T-helper 1 cell treated with Interleukin-12 subunit alpha and Interleukin-12 subunit beta and Interleukin-4 antibody, amounts not matched to agents 30 μg/mL and 1 μg/mL, for 36 hours (primary cell): ENCODE measurements at regions not wholly inside any gene's neighbourhood (a gene's known extent, or its start where the extent isn't known, plus 50 kb on each side); places are given as distances from the start of the nearest gene placed in this dataset.
A peak's percentile ranks its signal among the peaks of the same experiment; 100 is the strongest.

Source experiments
- H3K27ac Mint-ChIP-seq: one replicate; pipeline ENCODE4 v1.8.0; 2021; ENCODE audit warnings: mild to moderate bottlenecking, mixed read lengths
- H3K27me3 Mint-ChIP-seq: one replicate; pipeline ENCODE4 v1.8.0; 2021; ENCODE audit warnings: low read depth, mixed read lengths
- H3K36me3 Mint-ChIP-seq: one replicate; pipeline ENCODE4 v1.8.0; 2021; ENCODE audit warnings: low read depth, mixed read lengths
- H3K4me1 Mint-ChIP-seq: one replicate; pipeline ENCODE4 v1.8.0; 2021; ENCODE audit warnings: low read depth, mixed read lengths
- H3K4me3 Mint-ChIP-seq: one replicate; pipeline ENCODE4 v1.8.0; 2021; ENCODE audit warnings: mild to moderate bottlenecking, moderate library complexity, mixed read lengths
- H3K9me3 Mint-ChIP-seq: one replicate; pipeline ENCODE4 v1.8.0; 2021; ENCODE audit warnings: mixed read lengths

GRCh38 chr5:27516437-27516836 lies 478.1 kb upstream of the CDH9 start:
- Mint-ChIP-seq H3K36me3 (no peaks in the 10 kb centered on the region), H3K9me3 (peaks cover 37% of the 10 kb centered on the region), H3K27ac (no peak overlapping the region), H3K4me1 (no peaks in the 10 kb centered on the region), H3K4me3 (no peak overlapping the region), H3K27me3 (no peaks in the 10 kb centered on the region)

GRCh38 chr5:27511061-27511460 lies 472.7 kb upstream of the CDH9 start:
- Mint-ChIP-seq H3K4me1 (no peaks in the 10 kb centered on the region), H3K27me3 (no peaks in the 10 kb centered on the region), H3K4me3 (no peak overlapping the region), H3K36me3 (no peaks in the 10 kb centered on the region), H3K9me3 (peaks cover 22% of the 10 kb centered on the region), H3K27ac (no peak overlapping the region)

- Mint-ChIP-seq H3K9me3 (peaks cover 25% of the 10 kb centered on the region), H3K27me3 (no peaks in the 10 kb centered on the region), H3K27ac (no peak overlapping the region), H3K4me3 (no peak overlapping the region), H3K36me3 (no peaks in the 10 kb centered on the region), H3K4me1 (no peaks in the 10 kb centered on the region)
Observed at GRCh38 chr5:27503813-27504212, 465.4 kb upstream of the CDH9 start.

- Mint-ChIP-seq H3K9me3 (peaks cover 25% of the 10 kb centered on the region), H3K4me1 (no peaks in the 10 kb centered on the region), H3K4me3 (no peak overlapping the region), H3K27ac (no peak overlapping the region), H3K36me3 (no peaks in the 10 kb centered on the region), H3K27me3 (no peaks in the 10 kb centered on the region)
Observed at GRCh38 chr5:27502236-27502635, 463.9 kb upstream of the CDH9 start.

GRCh38 chr5:27497491-27497890 lies 459.1 kb upstream of the CDH9 start:
- no peak overlapping the region for H3K4me3 Mint-ChIP-seq
- H3K4me1 Mint-ChIP-seq, result no peaks in the 10 kb centered on the region
- H3K36me3 Mint-ChIP-seq, result no peaks in the 10 kb centered on the region
- no peak overlapping the region for H3K27ac Mint-ChIP-seq
- H3K9me3 Mint-ChIP-seq, result peaks cover 12% of the 10 kb centered on the region
- no peaks in the 10 kb centered on the region for H3K27me3 Mint-ChIP-seq

GRCh38 chr5:27494887-27495286 lies 456.5 kb upstream of the CDH9 start:
- H3K27ac Mint-ChIP-seq, result no peak overlapping the region
- H3K4me1 Mint-ChIP-seq, result no peaks in the 10 kb centered on the region
- peaks cover 15% of the 10 kb centered on the region for H3K9me3 Mint-ChIP-seq
- no peaks in the 10 kb centered on the region for H3K36me3 Mint-ChIP-seq
- no peaks in the 10 kb centered on the region for H3K27me3 Mint-ChIP-seq
- no peak overlapping the region for H3K4me3 Mint-ChIP-seq

- Mint-ChIP-seq H3K36me3 (no peaks in the 10 kb centered on the region), H3K4me3 (no peak overlapping the region), H3K9me3 (peaks cover 17% of the 10 kb centered on the region), H3K27ac (no peak overlapping the region), H3K27me3 (no peaks in the 10 kb centered on the region), H3K4me1 (no peaks in the 10 kb centered on the region)
Observed at GRCh38 chr5:27491746-27492439, 453.5 kb upstream of the CDH9 start.

GRCh38 chr5:27491047-27491446 lies 452.7 kb upstream of the CDH9 start:
- Mint-ChIP-seq H3K27ac (no peak overlapping the region), H3K9me3 (peaks cover 23% of the 10 kb centered on the region), H3K4me1 (no peaks in the 10 kb centered on the region), H3K4me3 (no peak overlapping the region), H3K27me3 (no peaks in the 10 kb centered on the region), H3K36me3 (no peaks in the 10 kb centered on the region)

- no peaks in the 10 kb centered on the region for H3K27me3 Mint-ChIP-seq
- no peak overlapping the region for H3K27ac Mint-ChIP-seq
- H3K4me3 Mint-ChIP-seq, result no peak overlapping the region
- peaks cover 32% of the 10 kb centered on the region for H3K9me3 Mint-ChIP-seq
- H3K4me1 Mint-ChIP-seq, result no peaks in the 10 kb centered on the region
- no peaks in the 10 kb centered on the region for H3K36me3 Mint-ChIP-seq
Observed at GRCh38 chr5:27489701-27490100, 451.3 kb upstream of the CDH9 start.

- Mint-ChIP-seq H3K36me3 (no peaks in the 10 kb centered on the region), H3K27ac (no peak overlapping the region), H3K27me3 (no peaks in the 10 kb centered on the region), H3K9me3 (peaks cover 26% of the 10 kb centered on the region), H3K4me3 (no peak overlapping the region), H3K4me1 (no peaks in the 10 kb centered on the region)
Observed at GRCh38 chr5:27482663-27483062, 444.3 kb upstream of the CDH9 start.

- Mint-ChIP-seq H3K4me1 (no peaks in the 10 kb centered on the region), H3K36me3 (peaks cover 2% of the 10 kb centered on the region), H3K27ac (no peak overlapping the region), H3K9me3 (peaks cover 21% of the 10 kb centered on the region), H3K27me3 (no peaks in the 10 kb centered on the region), H3K4me3 (no peak overlapping the region)
Observed at GRCh38 chr5:27479859-27480258, 441.5 kb upstream of the CDH9 start.

GRCh38 chr5:27477550-27477949 lies 439.2 kb upstream of the CDH9 start:
- H3K36me3 Mint-ChIP-seq, result peaks cover 2% of the 10 kb centered on the region
- no peak overlapping the region for H3K4me3 Mint-ChIP-seq
- no peaks in the 10 kb centered on the region for H3K4me1 Mint-ChIP-seq
- no peaks in the 10 kb centered on the region for H3K27me3 Mint-ChIP-seq
- no peak overlapping the region for H3K27ac Mint-ChIP-seq
- H3K9me3 Mint-ChIP-seq, result peaks cover 20% of the 10 kb centered on the region

GRCh38 chr5:27476356-27476988 lies 438.1 kb upstream of the CDH9 start:
- H3K9me3 Mint-ChIP-seq, result peaks cover 20% of the 10 kb centered on the region
- H3K27me3 Mint-ChIP-seq, result no peaks in the 10 kb centered on the region
- H3K4me3 Mint-ChIP-seq, result no peak overlapping the region
- H3K36me3 Mint-ChIP-seq, result peaks cover 2% of the 10 kb centered on the region
- no peaks in the 10 kb centered on the region for H3K4me1 Mint-ChIP-seq
- H3K27ac Mint-ChIP-seq, result no peak overlapping the region

- Mint-ChIP-seq H3K27me3 (no peaks in the 10 kb centered on the region), H3K27ac (no peak overlapping the region), H3K4me3 (no peak overlapping the region), H3K4me1 (no peaks in the 10 kb centered on the region), H3K9me3 (peaks cover 17% of the 10 kb centered on the region), H3K36me3 (peaks cover 2% of the 10 kb centered on the region)
Observed at GRCh38 chr5:27475063-27475462, 436.7 kb upstream of the CDH9 start.

- no peak overlapping the region for H3K27ac Mint-ChIP-seq
- no peak overlapping the region for H3K4me3 Mint-ChIP-seq
- H3K9me3 Mint-ChIP-seq, result peaks cover 17% of the 10 kb centered on the region
- H3K27me3 Mint-ChIP-seq, result no peaks in the 10 kb centered on the region
- peaks cover 2% of the 10 kb centered on the region for H3K36me3 Mint-ChIP-seq
- no peaks in the 10 kb centered on the region for H3K4me1 Mint-ChIP-seq
Observed at GRCh38 chr5:27474395-27474794, 436.0 kb upstream of the CDH9 start.

- no peak overlapping the region for H3K27ac Mint-ChIP-seq
- no peaks in the 10 kb centered on the region for H3K4me1 Mint-ChIP-seq
- H3K27me3 Mint-ChIP-seq, result no peaks in the 10 kb centered on the region
- H3K4me3 Mint-ChIP-seq, result peak overlapping the region; percentile 42
- peaks cover 2% of the 10 kb centered on the region for H3K36me3 Mint-ChIP-seq
- peaks cover 17% of the 10 kb centered on the region for H3K9me3 Mint-ChIP-seq
Observed at GRCh38 chr5:27474047-27474309, 435.6 kb upstream of the CDH9 start.
